ENCODE measurements at regions not wholly inside any gene's neighbourhood (a gene's known extent, or its start where the extent isn't known, plus 50 kb on each side); places are given as distances from the start of the nearest gene placed in this dataset.
"Not testable (repeated sequence)": the region's sequence is repeated elsewhere in the genome, so short reads cannot be mapped to it uniquely, and the experiment has no call there.

DNA sequence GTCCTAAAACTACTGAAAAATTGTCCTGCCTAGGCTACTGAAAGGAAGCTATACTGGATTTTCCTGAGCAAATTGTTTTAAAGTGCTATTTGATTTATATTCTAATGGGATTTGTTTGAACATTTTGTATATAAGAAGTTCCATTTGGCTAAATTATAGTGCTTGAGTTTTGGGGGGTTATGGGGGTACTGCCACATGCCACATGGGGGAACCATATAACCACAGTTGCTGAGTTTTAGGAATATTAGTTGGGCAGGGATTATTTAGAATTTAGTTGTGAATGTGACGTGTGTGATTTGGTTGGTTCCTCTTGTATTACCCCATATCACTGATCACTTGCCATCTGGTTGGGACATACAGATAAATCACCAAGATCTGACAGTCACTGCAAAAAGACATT lies 224.5 kb upstream of the TAPT1 start:
- intact Hi-C loops (cut with DNase I): no loop called here
- DNase-seq (ENCODE audit: missing footprints): no peak
- no peak for ATAC-seq

DNA sequence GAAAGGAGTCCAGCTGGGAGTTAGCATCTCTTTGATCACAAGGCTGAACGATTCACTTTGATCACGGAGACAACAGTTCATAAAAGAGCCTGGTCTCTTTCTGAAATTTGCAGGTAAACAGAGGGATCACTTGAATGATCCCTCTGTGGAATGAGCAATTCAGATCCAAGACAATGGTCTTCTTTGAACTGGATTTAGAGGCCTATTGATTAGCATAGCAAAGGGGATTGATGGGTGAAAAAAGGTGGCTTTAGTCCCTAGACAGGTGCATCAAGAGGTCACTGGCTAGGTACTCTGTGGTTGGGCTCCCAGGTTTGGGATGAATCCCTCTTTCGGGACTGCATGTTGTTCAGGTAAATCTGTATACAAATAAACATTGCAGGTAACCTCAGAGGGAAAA lies 223.8 kb upstream of the TAPT1 start:
- intact Hi-C loops (cut with DNase I): no loop called here
- ATAC-seq (no peak), DNase-seq (ENCODE audit: missing footprints) (no peak)

GRCh38 chr4:16449406-16449805 lies 223.1 kb upstream of the TAPT1 start:
- ATAC-seq (no peak), DNase-seq (ENCODE audit: missing footprints) (no peak)
- intact Hi-C loops (cut with DNase I): no loop called here

DNA sequence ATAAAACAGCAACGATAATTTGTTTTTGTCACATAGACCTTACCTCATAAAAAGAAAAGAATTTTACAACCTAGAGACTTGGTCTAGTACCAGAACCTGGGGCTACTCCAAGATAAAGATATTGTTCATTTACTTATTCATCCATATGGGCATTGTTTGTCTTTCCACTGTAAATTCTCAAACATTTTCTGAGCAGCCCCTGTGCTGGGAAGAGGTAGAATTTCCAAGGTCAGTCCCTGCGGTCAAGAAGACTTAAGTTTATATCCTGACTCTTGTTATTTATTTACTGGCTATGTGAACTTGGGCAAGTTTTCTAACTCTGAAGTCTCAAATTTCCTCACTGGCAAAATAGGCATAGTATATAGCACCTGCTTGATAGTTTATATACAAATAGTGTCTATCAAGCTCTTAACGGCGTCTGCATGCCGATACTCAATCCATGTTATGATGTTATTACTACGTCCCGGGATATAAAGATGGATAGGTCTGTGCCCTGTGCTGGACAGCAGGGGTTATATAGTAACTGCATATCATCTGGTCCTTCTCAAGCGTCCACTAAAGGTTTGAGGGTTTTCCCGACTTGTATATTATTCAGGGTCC lies 222.1 kb upstream of the TAPT1 start:
- ATAC-seq (no peak), DNase-seq (ENCODE audit: missing footprints) (no peak)
- intact Hi-C loops (cut with DNase I): no loop called here

DNA sequence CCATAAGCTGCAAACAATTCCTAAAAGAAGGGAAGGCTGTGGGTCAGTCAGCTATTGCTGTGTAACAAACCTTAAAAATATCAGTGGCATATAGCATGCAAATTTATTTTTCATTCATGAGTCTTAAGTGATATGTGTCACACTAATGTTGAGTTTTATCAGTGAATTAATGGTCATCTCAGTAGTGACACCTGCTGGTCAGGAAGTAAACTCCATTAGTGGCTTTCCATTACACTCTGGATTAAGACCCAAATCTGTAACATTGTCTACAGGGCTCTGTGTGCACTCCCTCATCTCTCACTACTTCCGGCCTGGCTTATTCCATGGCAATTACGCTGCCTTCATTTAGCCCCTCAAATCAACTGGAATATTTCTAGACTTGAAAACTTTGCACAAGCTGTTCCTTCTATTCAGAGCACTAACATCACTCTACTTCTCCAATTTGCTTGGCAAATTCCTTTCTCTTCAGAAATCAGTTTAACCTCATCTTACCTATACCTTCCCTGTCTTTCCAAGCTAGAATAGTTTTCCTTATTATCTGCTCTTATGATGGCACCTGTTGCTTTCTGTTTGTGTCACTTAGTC lies 217.3 kb upstream of the TAPT1 start:
- intact Hi-C loops (cut with DNase I): loop anchor here (2.0 kb wide), 1 partner anchor 153 kb away; no protein-coding TSS in a partner anchor
- no peak for DNase-seq (ENCODE audit: missing footprints)

GRCh38 chr4:16442296-16442695 lies 216.0 kb upstream of the TAPT1 start:
- intact Hi-C loops (cut with DNase I): no loop called here

More for the DNA sequence above, 217.3 kb upstream of the TAPT1 start:
- ATAC-seq: no peak

GRCh38 chr4:16439768-16440167 lies 213.5 kb upstream of the TAPT1 start:
- ATAC-seq (peak; percentile 89), DNase-seq (ENCODE audit: missing footprints) (no peak)
- intact Hi-C loops (cut with DNase I): no loop called here

More at GRCh38 chr4:16442296-16442695, 216.0 kb upstream of the TAPT1 start:
- ATAC-seq (no peak), DNase-seq (ENCODE audit: missing footprints) (no peak)

- ATAC-seq (peak; percentile 68), DNase-seq (ENCODE audit: missing footprints) (no peak)
- intact Hi-C loops (cut with DNase I): no loop called here
Measured at GRCh38 chr4:16438986-16439385, 212.7 kb upstream of the TAPT1 start.

GRCh38 chr4:16437836-16438235 lies 211.6 kb upstream of the TAPT1 start:
- intact Hi-C loops (cut with DNase I): no loop called here
- no peak for DNase-seq (ENCODE audit: missing footprints)
- no peak for ATAC-seq

GRCh38 chr4:16431866-16432265 lies 205.6 kb upstream of the TAPT1 start:
- no peak for DNase-seq (ENCODE audit: missing footprints)
- intact Hi-C loops (cut with DNase I): no loop called here
- ATAC-seq: no peak

DNA sequence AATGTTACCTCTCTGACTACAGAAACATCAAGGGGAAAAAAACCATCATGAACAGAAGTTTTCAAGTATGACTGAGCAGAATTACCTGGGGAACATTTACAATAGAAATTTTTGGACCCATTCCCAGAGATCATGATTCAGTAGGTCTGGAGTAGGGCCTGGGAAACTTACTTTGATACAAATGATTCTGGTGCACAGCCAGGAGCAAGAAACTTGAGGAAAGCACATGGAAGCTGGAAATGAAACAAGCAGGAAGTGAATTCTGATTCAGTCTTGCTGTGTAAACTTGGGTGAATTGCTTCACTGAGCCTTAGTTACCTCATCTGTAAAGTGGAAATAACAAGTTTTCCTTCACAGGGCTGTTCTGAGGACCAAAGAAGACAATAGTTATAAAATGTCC lies 192.5 kb upstream of the TAPT1 start:
- intact Hi-C loops (cut with DNase I): no loop called here
- no peak for DNase-seq (ENCODE audit: missing footprints)
- no peak for ATAC-seq

- ATAC-seq (no peak), DNase-seq (ENCODE audit: missing footprints) (no peak)
- intact Hi-C loops (cut with DNase I): no loop called here
Measured at GRCh38 chr4:16417198-16417597, 190.9 kb upstream of the TAPT1 start.

DNA sequence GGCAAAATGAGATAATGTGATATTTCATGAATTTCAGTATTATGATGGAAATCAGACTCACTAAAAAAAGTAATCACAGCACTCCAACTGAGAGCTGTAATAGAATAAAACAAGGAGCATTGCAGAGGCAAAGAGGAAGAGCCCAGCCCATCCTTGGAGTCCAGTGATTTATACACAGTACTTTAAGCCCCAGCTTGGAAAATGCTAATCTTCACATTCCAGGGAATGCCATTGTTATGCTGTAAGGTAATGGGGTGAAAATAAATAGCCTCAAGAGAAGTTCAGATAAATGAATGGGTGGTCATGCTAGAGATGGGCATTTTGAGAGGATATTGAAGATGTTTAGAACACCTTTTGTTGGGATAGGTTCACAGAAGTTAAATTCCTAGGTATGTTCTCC lies 190.3 kb upstream of the TAPT1 start:
- DNase-seq (ENCODE audit: missing footprints) (no peak), ATAC-seq (no peak)
- intact Hi-C loops (cut with DNase I): no loop called here

DNA sequence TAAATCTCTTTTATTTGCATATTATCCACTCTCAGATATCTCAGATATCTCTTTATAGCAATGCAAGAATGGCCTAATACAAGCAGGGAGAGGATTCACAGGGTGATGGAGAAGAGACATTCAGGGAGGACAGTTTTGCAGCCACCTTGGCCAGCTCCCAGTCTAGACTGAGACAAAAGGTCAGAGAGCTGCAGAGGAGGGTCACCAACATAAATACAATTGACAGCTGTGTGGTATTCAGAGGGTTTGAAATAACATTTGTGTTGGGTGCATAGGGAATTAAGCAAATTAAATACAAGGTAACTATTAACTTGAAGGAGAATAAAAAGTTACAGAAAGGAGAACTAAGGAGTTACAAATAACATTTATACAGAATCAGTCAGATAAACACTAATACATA lies 189.5 kb upstream of the TAPT1 start:
- no peak for ATAC-seq
- intact Hi-C loops (cut with DNase I): no loop called here
- DNase-seq (ENCODE audit: missing footprints): no peak

DNA sequence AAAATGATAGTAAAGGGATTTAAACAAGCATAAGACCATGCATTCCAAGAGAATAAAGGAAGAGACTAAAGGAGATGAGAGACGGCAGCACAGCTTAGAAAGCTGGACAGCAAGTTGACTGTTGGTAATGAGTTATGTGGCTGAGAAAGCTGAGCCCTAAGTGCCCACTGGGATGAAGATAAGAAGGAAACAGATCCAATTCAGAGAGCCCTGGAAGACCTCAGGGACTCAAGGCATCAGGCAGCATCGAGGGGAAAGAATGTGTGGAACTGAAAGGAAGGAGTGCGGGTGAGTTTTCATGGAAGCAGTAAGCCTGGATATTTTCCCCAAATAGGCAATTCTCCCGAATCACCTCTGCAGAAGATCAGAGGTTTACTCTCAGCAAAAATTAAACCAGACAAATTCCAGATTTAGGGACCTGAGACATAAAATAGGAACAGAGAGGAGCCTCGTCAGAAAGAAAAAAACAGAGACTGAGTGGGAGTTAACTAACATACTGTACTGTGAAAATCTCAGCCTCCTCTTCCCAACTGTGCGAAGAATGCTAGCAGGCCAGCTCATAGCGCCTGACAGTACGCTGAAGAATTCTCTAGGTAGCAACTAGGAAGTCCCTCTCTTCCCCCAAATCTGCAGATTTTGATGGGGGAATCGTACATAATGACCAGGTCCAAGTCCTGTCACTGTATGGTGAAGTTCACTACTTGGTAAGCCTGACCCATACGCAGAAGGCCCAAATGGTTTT lies 187.7 kb upstream of the TAPT1 start:
- ATAC-seq: no peak
- intact Hi-C loops (cut with DNase I): no loop called here

DNA sequence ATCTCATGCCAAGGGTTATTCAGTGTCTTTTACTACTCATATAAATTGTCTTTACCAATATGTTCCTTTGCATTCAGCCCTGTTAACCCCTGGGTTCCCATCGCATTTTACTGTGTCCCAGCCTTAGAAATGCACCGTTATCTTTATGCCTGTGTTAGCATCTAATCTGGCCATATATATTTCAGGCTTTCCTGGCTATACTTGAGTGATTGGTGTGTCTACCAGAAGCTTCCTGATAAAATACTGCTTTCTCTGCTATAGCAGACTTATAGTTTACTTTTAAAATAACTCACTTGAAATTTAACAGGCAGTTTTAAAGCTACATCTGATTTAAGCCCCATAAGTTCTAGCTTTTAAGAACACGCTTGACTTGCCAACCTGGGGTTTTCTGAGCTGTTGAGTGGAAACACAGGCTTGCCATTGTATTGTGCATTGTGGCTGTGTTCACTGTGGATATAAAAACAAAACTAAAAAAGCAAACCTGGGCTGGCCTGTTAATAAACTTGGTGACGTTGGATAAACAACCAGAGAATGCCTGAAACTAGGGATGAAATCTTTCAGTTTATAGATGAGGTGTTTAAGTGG lies 185.3 kb upstream of the TAPT1 start:
- no peak for ATAC-seq

More for the DNA sequence above, 187.7 kb upstream of the TAPT1 start:
- DNase-seq (ENCODE audit: missing footprints): no peak

GRCh38 chr4:16393216-16393615 lies 166.9 kb upstream of the TAPT1 start:
- intact Hi-C loops (cut with DNase I); ATAC-seq; DNase-seq (ENCODE audit: missing footprints): not testable (repeated sequence)

More for the DNA sequence above, 185.3 kb upstream of the TAPT1 start:
- no peak for DNase-seq (ENCODE audit: missing footprints)
- intact Hi-C loops (cut with DNase I): no loop called here

GRCh38 chr4:16391196-16391595 lies 164.9 kb upstream of the TAPT1 start:
- no peak for ATAC-seq
- intact Hi-C loops (cut with DNase I): no loop called here
- DNase-seq (ENCODE audit: missing footprints): no peak

DNA sequence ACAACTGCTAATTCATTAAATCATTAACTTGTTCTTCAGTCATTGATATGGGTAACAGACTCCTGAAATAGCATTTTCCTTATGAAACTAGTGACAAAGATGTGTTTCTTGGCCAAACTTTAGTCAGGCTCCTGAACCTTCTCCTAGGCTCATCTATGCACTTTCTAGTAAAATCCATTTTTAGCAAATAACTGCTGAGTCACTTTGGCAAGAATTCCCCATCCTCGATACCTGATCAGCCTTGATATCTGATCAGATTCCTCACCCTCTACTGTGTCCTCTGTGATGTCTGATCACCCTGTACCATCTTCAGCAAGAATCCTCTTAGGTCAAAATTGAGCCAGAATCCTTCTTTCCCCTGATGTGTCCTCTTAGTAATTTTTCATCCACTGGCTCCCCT lies 161.2 kb upstream of the TAPT1 start:
- no peak for DNase-seq (ENCODE audit: missing footprints)
- intact Hi-C loops (cut with DNase I): no loop called here
- ATAC-seq: no peak
